ENCODE measurements at regions not wholly inside any gene's neighbourhood (a gene's known extent, or its start where the extent isn't known, plus 50 kb on each side); places are given as distances from the start of the nearest gene placed in this dataset.

- POLR2A ChIA-PET (ENCODE audit: low non-redundant PET) = no interaction called here
- CTCF ChIA-PET = no interaction called here
- TF ChIP-seq, protein P1, sequence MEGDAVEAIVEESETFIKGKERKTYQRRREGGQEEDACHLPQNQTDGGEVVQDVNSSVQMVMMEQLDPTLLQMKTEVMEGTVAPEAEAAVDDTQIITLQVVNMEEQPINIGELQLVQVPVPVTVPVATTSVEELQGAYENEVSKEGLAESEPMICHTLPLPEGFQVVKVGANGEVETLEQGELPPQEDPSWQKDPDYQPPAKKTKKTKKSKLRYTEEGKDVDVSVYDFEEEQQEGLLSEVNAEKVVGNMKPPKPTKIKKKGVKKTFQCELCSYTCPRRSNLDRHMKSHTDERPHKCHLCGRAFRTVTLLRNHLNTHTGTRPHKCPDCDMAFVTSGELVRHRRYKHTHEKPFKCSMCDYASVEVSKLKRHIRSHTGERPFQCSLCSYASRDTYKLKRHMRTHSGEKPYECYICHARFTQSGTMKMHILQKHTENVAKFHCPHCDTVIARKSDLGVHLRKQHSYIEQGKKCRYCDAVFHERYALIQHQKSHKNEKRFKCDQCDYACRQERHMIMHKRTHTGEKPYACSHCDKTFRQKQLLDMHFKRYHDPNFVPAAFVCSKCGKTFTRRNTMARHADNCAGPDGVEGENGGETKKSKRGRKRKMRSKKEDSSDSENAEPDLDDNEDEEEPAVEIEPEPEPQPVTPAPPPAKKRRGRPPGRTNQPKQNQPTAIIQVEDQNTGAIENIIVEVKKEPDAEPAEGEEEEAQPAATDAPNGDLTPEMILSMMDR (conservative IDR thresholded peaks at IDR 0.05; ENCODE audit: low read depth) = no peak
- no peak overlapping the region for H3K27ac ChIP-seq
- DNase-seq (ENCODE audit: low spot score) = no peak
Measured at GRCh38 chr2:167861574-167862193, 385.7 kb downstream of the STK39 start.

DNA sequence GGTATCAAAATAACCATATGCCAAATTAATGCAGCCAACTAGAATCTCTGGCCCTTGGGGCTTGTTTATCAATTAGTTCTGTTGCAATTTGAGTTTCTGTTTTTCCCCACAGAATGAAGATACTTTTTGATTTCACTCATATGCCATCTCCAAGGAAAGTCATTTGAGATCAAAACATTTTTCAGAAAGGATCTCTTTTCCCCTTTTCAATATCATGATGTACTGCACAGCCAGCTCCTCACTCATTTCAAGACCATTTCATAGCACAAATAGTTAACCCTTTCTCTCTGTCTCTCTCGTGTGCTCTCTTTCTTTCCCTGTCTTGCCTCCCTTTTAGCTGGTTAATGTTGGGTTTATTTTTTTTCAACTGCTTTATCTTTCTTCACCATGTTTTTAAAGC, 387.3 kb downstream of the STK39 start:
- ChIA-PET CTCF (no interaction called here), POLR2A (ENCODE audit: low non-redundant PET) (no interaction called here)
- H3K27ac ChIP-seq = no peak overlapping the region
- TF ChIP-seq, protein P1 (conservative IDR thresholded peaks at IDR 0.05; ENCODE audit: low read depth) = no peak
- DNase-seq (ENCODE audit: low spot score) = no peak

GRCh38 chr2:167859676-167860075, 387.7 kb downstream of the STK39 start:
- no peak overlapping the region for H3K27ac ChIP-seq
- POLR2A ChIA-PET (ENCODE audit: low non-redundant PET) = no interaction called here
- no peak for DNase-seq (ENCODE audit: low spot score)
- CTCF ChIA-PET = no interaction called here
- TF ChIP-seq, protein P1 (conservative IDR thresholded peaks at IDR 0.05; ENCODE audit: low read depth) = no peak

DNA sequence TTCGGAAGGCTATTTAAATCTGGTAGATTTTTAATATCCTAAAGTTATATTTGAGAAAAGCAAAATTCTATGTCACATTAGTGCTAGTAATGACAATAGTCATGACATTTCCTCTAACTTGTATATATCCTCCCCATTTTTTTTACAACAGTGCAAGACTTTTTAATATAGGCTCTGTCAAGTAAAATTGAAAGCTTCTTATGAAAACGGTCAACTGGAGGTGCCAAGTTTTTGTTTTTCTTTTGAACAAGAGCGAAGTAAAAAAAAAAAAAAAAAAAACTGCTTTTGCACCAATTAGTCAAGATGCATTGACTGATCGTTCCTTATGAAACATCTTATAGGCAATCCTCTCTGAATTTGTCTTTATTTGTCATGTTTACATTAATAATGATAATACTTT, 389.3 kb downstream of the STK39 start:
- TF ChIP-seq, protein P1 (conservative IDR thresholded peaks at IDR 0.05; ENCODE audit: low read depth) = no peak
- ChIA-PET POLR2A (ENCODE audit: low non-redundant PET) (no interaction called here), CTCF (interaction anchor here (0.6 kb wide), 2 partner anchors 98 to 121 kb away, joined by 3 read pairs; no protein-coding TSS in a partner anchor)
- no peak for DNase-seq (ENCODE audit: low spot score)
- no peak overlapping the region for H3K27ac ChIP-seq

DNA sequence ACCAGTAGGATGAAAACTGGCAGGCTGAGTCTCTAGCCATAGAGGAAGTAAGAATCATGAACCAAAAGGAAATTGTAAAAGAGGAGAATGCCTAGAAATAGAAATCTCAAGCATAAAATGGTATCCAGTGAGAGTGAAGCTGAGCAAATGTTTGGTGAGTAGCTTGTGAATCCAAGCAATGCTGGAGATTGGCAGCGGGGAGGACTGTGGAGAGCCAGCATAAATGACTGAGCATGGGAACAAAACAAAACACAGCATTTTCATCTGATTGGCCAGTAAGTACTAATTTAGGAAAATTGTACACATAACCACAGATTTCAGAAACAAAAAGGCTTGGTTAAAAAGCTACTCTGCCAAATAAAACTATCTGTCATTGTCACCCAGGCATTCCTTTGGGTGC, 390.0 kb downstream of the STK39 start:
- ChIA-PET POLR2A (ENCODE audit: low non-redundant PET) (no interaction called here), CTCF (interaction anchor here (0.6 kb wide), 2 partner anchors 33 to 97 kb away, joined by 3 to 4 read pairs; no protein-coding TSS in a partner anchor)
- H3K27ac ChIP-seq = no peak overlapping the region
- TF ChIP-seq, protein P1 (conservative IDR thresholded peaks at IDR 0.05; ENCODE audit: low read depth) = no peak
- DNase-seq (ENCODE audit: low spot score) = no peak

DNA sequence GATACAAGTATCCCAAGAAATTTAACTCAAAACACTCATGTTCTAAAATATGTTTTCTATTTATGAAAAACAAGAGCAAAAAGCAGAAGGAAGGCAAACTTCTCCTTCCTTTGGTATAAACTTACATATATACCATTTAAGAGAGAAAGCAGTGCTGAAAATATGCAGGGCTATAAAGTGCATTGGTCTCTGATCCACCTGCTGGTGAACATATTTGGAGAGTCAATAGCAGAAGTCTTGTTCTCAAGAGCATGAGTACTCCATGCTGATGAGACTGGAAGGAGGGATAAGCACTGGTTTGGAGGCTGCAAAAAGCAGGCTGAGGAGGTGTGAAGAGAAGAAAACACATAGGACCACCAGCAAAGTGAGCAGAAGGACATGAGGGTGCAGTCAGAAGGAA, 391.2 kb downstream of the STK39 start:
- H3K27ac ChIP-seq = no peak overlapping the region
- POLR2A ChIA-PET (ENCODE audit: low non-redundant PET) = no interaction called here
- TF ChIP-seq, protein P1 (conservative IDR thresholded peaks at IDR 0.05; ENCODE audit: low read depth) = no peak
- DNase-seq (ENCODE audit: low spot score) = no peak
- CTCF ChIA-PET = no interaction called here
